GM18951 (cell line): ENCODE measurements at regions not wholly inside any gene's neighbourhood (a gene's known extent, or its start where the extent isn't known, plus 50 kb on each side); places are given as distances from the start of the nearest gene placed in this dataset.

Experiments used
- POLR2A ChIP-seq: IDR thresholded peaks from 4 replicates; pipeline ENCODE4 v1.6.1; 2011; ENCODE audit warnings: mild to moderate bottlenecking; ENCODE audit not compliant: insufficient read length, insufficient read depth; ENCODE audit errors: extremely low read depth
- in situ Hi-C: fragments of 300-500 bp; cut with MboI; formaldehyde crosslinking; loops from one replicate; pipeline ENCODE4 v1.12.0; 2022; ENCODE audit warnings: low sequenced_read_pairs, mixed read lengths, inconsistent platforms; ENCODE audit not compliant: unreplicated experiment

DNA sequence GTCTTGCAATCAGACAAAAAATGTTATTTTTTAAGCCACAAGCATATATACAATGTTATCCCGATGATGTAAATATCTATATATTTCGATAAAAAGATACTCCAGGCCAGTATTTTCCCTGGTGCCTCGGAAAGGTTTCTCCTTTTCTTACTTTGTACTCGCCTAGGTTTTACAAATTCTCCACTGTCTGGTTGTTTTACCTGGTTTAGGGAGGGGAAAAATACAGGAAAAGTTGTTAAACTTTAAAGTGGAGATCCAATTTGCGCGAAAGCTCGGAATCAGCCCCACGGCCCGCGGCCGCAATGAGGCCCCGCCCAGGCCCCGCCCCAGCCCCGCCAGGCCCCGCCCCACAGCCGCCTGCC lies 58.4 kb upstream of the WNT7B start:
- no peak for TF ChIP-seq POLR2A
- in situ Hi-C loops: no loop called here

DNA sequence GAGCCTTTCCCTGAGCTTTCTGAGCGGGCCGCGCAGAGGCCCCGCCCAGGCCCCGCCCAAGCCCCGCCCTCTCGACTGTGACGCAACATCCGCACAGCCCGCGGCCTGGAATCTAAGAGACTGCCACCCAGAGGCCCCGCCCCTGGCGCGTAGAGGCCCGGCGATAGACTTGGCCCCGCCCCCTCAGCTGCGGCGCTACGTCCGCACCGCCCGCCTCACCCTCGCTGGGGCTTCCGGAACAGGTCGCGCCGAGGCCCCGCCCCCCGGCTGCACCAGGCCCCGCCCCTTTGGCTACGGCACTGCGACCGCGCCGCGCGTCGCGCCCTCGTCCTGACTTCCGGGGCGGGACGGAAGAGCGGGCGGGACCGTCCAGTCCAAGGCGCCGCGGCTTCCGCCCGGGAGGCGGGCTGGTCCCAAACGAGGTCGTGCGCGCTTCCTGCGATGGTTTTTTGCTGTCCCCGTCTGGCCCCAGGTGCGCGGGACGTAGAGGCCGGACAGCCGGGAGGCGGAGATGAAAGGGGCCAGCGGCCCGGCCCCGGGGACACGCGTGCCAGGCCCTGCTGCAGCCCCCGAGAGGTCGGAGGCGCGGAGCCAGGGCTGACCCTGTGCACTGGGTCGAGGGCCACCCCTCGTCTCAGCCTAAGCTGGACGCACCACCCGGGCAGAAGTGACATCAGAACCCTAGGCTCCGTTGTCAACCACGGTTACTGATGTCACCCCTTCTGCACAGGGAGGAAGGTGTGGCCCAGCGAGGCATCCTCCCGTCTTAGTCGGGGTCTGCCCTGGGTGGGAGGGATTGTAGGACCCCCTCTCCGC lies 59.0 kb upstream of the WNT7B start:
- TF ChIP-seq POLR2A: peak; percentile 95
- in situ Hi-C loops: no loop called here

DNA sequence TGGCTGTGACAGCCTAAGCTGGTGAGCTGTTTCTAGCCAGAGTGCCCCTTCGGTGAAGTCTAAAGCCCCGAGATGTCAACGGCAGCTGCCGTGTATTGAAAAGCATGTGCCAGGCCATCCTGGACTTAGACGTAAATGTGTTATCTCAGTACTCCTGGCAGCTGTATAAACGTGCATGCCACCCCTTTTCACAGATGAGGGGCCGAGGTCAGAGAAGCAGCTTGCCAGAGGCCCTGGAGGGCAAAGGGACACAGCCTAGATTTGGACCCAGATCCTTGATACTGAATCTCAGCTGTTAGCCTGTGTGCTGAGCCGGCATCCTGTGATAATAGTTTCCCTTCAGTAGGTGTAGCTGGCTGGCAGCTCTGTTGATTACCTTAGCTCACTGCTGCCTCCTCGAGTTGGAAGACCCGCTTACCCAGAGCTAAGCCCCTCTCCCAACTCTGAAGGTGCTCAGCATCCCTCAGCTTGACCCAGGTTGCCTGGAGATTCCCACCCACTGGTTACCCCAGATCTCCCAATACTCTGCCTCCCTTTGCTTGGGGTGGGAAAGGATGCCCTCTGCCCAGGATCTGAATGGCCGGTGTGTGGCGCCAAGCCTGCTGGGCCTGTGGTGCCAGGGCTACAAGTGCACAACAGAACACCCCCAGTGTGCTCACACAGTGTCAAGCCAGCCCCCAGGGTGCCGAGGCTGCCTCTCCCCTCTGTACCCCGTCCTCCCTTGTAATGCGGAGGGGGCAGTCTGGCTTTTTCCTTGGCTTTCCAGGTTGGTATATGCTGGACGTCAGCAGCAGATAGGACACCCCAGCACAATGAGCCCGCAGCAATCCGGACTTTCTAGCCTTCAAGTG lies 59.8 kb upstream of the WNT7B start:
- in situ Hi-C loops: no loop called here
- no peak for TF ChIP-seq POLR2A

DNA sequence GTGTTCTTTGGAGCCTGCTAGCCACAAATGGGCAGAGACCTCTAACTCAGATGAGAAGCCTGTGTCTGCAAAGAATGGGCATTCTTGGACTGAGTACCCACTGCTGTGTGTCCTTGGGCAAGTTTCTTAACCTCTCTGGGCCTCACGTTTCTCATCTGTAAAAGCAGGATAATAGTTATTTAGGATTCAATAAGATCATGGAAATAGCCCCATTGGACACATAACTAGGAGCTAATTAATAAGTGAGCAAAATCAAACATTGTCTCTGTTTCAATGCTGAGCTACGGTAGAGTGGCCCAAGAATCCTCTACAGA lies 61.2 kb upstream of the WNT7B start:
- TF ChIP-seq POLR2A: no peak
- in situ Hi-C loops: no loop called here

DNA sequence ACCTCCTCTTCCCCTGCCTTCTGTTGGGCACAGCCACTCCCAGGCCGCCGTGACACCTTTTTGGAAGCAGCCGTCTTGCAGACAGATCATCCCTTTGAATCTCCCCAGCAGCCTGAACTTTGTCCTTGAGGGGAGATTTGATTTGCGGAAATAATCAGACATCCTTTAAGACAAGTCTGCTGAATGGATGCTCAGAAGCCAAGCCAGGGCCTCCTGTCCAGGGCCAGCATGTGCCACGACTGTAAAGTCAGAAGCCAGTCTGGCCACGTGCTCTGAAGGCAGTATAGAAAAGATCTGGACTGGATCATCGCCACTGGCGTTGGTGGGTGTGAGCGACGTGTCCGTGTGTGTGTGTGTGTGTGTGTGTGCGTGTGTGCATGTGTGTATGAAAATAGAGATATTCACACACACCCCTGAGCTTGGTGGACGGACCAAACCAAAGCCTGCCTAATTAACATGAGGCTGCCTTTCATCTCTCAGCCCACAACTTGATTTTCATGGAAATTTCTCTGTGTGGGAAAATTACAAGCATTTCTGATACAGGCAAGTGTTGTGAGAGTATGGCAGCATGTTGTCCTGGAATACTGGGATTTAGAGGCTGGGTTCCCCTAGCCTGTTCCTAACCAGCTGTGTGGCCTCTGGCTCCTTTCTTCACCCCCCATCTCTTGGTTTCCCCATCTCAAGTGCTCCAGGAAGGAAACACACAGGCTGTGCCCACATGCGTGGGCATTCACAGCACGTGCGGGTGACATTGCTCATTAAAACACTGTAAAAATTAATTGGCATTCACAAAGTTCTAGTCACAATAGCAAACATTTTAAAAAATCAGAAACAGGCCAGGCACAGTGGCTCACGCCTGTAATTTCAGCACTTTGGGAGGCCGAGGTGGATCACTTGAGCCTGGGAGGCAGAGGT lies 61.8 kb upstream of the WNT7B start:
- no peak for TF ChIP-seq POLR2A
- in situ Hi-C loops: no loop called here

DNA sequence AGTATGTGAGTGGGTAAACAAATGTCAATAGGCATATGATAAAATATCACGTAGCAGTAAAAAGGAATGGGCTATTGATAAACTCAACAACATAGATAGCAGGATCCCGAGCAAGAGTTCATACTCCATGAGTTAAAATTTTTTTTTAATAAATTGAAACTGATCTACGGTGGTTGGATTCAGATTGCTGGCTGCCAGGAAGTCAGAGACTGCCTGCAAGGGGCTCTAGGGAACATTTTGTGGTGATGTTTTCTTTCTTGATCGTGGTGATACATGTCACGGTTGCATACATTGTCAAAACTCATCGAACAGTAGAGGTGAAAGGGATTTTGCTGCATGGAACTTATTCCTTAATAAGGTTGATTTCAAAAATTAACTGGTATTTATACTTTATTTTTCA lies 62.6 kb upstream of the WNT7B start:
- TF ChIP-seq POLR2A: no peak
- in situ Hi-C loops: no loop called here

DNA sequence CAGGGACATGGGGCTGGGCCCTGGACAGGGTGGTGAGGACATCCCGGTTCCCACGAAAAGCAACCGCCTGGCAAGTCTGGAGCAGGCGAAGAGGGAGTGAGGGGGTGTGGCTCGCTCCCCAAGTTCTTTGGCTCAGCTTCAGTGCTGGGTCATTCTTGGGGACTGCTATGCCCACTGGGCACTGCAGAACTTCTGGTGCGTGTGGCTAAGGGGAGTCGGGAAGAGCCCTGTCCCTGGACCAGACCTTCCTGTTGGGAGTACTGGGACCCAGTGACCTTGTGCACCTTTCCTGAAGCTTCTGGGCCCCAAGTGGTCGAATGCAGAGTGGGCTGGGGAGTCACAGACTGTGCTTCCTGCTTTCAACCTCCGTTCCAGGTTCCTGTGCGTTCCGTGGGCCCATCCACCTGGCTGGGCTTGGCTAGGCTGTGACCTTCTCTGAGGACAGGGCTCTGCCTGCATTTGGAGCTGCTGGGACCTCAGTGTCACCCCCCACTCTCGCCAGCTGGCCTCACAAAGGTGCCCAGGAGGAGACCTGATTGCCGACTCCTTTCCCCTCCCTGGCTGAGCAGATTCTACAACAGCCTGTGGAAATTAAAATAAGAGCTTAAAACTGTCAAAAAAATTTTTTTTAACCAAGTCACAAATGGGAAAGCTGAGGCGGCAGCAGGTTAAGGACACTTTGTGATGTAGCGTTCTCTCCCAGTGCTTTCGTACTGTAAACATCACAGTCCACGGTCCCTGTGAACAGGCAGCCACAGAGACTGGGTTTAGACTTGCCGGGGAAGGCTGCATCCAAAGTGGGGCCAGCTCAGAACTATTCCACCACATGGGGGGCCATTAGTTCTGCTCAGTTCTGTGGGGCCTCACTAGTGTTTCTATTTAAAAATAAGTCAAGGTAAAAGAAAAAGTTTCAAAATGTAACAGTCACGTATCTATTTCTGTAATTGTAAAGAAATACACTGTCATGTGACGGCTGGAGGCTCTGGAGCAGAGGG lies 63.8 kb upstream of the WNT7B start:
- TF ChIP-seq POLR2A: no peak
- in situ Hi-C loops: no loop called here

DNA sequence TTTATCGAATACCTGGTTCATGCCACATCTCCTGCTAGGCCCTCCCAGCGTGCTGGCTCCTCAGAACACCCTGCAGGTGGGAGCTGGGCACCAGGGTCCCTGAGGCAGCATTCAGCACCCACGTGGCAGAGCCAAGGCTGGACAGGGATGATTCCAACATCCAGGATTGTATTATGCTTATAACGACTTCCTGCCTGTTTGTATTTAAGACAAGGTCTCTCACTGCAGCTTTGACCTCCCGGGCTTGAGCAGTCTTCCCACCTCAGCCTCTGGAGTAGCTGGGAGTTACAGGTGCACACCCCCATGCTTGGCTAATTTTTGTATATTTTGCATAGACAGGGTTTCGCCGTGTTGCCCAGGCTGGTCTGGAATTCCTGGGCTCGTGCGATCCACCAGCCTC lies 64.7 kb upstream of the WNT7B start:
- no peak for TF ChIP-seq POLR2A
- in situ Hi-C loops: no loop called here

DNA sequence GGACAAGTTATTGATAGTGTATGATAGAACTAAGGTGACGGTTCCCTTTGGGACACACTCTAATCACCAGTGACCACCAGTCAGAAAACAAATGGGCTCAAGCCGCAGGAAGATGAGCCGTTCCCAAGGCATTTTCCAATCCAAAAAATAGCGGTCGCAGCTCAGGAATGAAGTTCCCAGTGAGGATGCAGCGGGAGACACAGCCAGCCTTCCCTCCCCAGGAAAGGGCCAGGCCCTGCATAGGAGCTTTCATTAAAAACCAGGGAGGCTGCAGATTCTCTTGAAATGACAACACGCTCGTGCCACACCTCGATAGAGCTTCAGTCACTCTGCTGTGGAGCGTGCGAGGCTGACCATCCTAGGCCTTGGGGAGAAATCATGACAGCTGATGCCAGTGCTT lies 65.8 kb upstream of the WNT7B start:
- in situ Hi-C loops: no loop called here
- TF ChIP-seq POLR2A: no peak

DNA sequence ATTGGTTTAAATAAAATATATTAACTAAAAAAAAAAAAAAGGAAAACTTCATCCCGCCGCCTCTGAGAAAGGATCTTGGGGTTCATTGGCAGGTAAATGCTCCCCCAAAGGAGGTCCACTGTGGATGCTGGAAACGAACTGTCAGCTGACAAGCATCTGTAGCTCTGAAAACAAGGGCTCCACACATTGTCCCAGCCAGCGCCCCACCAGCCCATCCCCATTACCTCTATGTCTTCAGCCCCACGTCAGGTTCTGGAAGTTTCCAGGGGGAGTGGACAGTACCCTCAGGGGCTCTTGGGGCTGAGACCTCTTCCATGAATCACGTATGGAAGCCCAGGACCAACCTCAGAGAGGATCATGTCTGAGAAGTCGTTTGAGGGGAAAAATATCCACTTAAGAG lies 66.4 kb upstream of the WNT7B start:
- TF ChIP-seq POLR2A: no peak
- in situ Hi-C loops: no loop called here

DNA sequence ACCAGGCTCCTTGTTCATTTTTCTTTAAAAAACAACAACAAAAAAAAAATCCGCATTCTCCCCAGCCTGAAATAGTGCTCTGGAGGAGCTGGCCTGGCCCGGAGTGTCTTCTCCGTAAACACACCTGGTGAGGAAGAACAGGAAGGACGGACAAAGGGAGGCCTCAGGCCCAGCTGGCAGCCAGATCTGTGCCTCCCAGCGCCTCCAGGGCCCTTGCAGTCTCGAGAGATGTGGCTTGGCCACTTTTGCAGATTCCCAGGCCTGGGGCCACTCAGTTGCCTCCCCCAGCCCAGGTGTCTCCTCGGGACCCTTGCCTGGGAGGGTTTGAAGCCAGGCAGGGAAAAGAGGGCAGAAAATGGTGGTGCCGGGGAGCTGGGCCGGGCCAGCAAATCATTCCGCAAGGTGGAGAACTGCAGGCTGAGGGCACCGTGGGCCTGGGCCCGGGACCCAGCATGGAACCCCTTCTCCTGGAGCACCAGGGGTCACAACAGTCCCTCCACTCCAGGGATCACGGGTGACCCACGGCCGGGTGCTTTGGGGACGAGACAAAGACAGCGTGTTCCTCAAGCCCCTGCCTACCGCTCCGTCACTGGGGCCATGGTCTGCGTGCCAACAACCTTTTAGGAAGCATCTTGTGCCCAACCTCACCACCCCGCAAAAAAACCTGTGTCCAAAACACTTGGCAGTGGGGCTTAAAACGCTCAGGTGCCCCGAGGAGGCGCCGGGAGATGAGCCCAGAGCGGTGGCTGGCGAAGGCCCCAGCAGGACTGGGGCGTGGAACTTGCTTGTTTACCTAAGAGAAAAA lies 67.1 kb upstream of the WNT7B start:
- in situ Hi-C loops: no loop called here
- TF ChIP-seq POLR2A: no peak
